ENCODE measurements at regions not wholly inside any gene's neighbourhood (a gene's known extent, or its start where the extent isn't known, plus 50 kb on each side); places are given as distances from the start of the nearest gene placed in this dataset.

- no peak for DNase-seq (ENCODE audit: low read depth)
- no peak for TF ChIP-seq CTCF (IDR thresholded peaks at IDR 0.05; ENCODE audit: low read depth, low read length, missing control alignments)
- H3K4me3 ChIP-seq (ENCODE audit: low read depth, low read length), result no peak overlapping the region
These were observed 221.6 kb downstream of the RBM43 start for GRCh38 chr2:151040039-151040438.

GRCh38 chr2:151038516-151038915 is 223.1 kb downstream of the RBM43 start:
- DNase-seq (ENCODE audit: low read depth), result no peak
- no peak for TF ChIP-seq CTCF (IDR thresholded peaks at IDR 0.05; ENCODE audit: low read depth, low read length, missing control alignments)
- no peak overlapping the region for H3K4me3 ChIP-seq (ENCODE audit: low read depth, low read length)

GRCh38 chr2:151037434-151037833 is 224.2 kb downstream of the RBM43 start:
- H3K4me3 ChIP-seq (ENCODE audit: low read depth, low read length), result no peak overlapping the region
- TF ChIP-seq CTCF (IDR thresholded peaks at IDR 0.05; ENCODE audit: low read depth, low read length, missing control alignments), result no peak
- no peak for DNase-seq (ENCODE audit: low read depth)

- no peak overlapping the region for H3K4me3 ChIP-seq (ENCODE audit: low read depth, low read length)
- no peak for DNase-seq (ENCODE audit: low read depth)
- TF ChIP-seq CTCF (IDR thresholded peaks at IDR 0.05; ENCODE audit: low read depth, low read length, missing control alignments), result no peak
These were observed 228.1 kb downstream of the RBM43 start for GRCh38 chr2:151033271-151034248.

GRCh38 chr2:151032741-151033191 is 228.9 kb downstream of the RBM43 start:
- TF ChIP-seq CTCF (IDR thresholded peaks at IDR 0.05; ENCODE audit: low read depth, low read length, missing control alignments), result no peak
- no peak overlapping the region for H3K4me3 ChIP-seq (ENCODE audit: low read depth, low read length)
- DNase-seq (ENCODE audit: low read depth), result no peak

GRCh38 chr2:151030663-151031230 is 230.9 kb downstream of the RBM43 start:
- no peak for DNase-seq (ENCODE audit: low read depth)
- no peak overlapping the region for H3K4me3 ChIP-seq (ENCODE audit: low read depth, low read length)
- peak; percentile 18 for TF ChIP-seq CTCF (IDR thresholded peaks at IDR 0.05; ENCODE audit: low read depth, low read length, missing control alignments)

Data from GM12864 (cell line).